ENCODE measurements at regions not wholly inside any gene's neighbourhood (a gene's known extent, or its start where the extent isn't known, plus 50 kb on each side); places are given as distances from the start of the nearest gene placed in this dataset.

GRCh38 chr18:1421502-1421901 is 516.8 kb downstream of the ADCYAP1 start:
- TF ChIP-seq GATA2 (IDR thresholded peaks at IDR 0.05; ENCODE audit: low read depth, low read length) (no peak), GATA3 (IDR thresholded peaks at IDR 0.05; ENCODE audit: low read depth, low read length) (no peak)
